SH-SY5Y (cell line): ENCODE measurements at regions not wholly inside any gene's neighbourhood (a gene's known extent, or its start where the extent isn't known, plus 50 kb on each side); places are given as distances from the start of the nearest gene placed in this dataset.

Experiments used
- GATA2 ChIP-seq: IDR thresholded peaks from 2 replicates; pipeline ENCODE4 v1.6.1; 2011; ENCODE audit warnings: mild to moderate bottlenecking, low read depth, low read length
- GATA3 ChIP-seq: IDR thresholded peaks from 2 replicates; pipeline ENCODE4 v1.6.1; 2011; ENCODE audit warnings: low read depth, mild to moderate bottlenecking, low read length, moderate library complexity

DNA sequence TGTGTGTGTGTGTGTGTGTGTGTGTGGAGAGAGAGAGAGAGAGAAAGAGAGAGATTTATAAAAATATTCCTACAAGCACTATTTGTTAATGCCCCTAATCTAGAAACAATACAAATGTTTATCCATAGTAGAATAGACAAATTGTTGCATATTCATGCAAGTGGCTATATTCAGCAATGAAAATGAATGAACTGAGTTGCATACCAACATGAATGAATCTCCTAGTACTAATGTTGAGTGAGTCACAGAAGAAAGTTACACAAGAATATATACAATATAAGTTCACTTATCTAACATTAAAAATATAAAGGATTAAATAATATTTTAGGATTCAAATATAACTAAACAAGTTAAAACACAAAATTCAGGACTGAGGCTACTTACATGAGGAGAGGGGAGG is 456.8 kb upstream of the AMOT start:
- TF ChIP-seq GATA3 (no peak), GATA2 (no peak)
